Neural cell (in vitro differentiated cells): ENCODE measurements at regions not wholly inside any gene's neighbourhood (a gene's known extent, or its start where the extent isn't known, plus 50 kb on each side); places are given as distances from the start of the nearest gene placed in this dataset.

ENCODE experiments used
- H2AFZ ChIP-seq: fragments of 200-600, 300-800 bp; sonication (generic), shearing (Covaris generic); 2 replicates; pipeline ENCODE4 v1.6.0; 2014; ENCODE audit warnings: low read depth, mild to moderate bottlenecking, antibody characterized with exemption, low read length, moderate library complexity
- H3F3A ChIP-seq: fragments of 200-600 bp; shearing (Covaris generic); 2 replicates; pipeline ENCODE4 v1.6.1; 2016; ENCODE audit warnings: mild to moderate bottlenecking, moderate library complexity, mixed read lengths, antibody characterized with exemption, low read length; ENCODE audit not compliant: insufficient read depth, poor library complexity, severe bottlenecking
- H3K27ac ChIP-seq: fragments of 200-600, 300-800 bp; sonication (generic), shearing (Covaris generic); 2 replicates; pipeline ENCODE4 v1.5.1; 2014; ENCODE audit warnings: mild to moderate bottlenecking, low read length, moderate library complexity
- H3K27me3 ChIP-seq: fragments of 300-800, 200-600 bp; sonication (generic), shearing (Covaris generic); 2 replicates; pipeline ENCODE4 v1.6.0; 2014; ENCODE audit warnings: mild to moderate bottlenecking, low read depth, low read length, moderate library complexity; ENCODE audit not compliant: insufficient read depth
- H3K36me3 ChIP-seq: fragments of 300-800, 200-600 bp; sonication (generic), shearing (Covaris generic); 2 replicates; pipeline ENCODE4 v1.5.1; 2014; ENCODE audit warnings: mild to moderate bottlenecking, antibody characterized with exemption, low read length, moderate library complexity; ENCODE audit not compliant: insufficient read depth
- H3K4me2 ChIP-seq: fragments of 300-800, 200-600 bp; sonication (generic), shearing (Covaris generic); 2 replicates; pipeline ENCODE4 v1.6.0; 2014; ENCODE audit warnings: mild to moderate bottlenecking, low read length
- H3K4me3 ChIP-seq: fragments of 300-800, 200-600 bp; sonication (generic), shearing (Covaris generic); 2 replicates; pipeline ENCODE4 v1.5.1; 2014; ENCODE audit warnings: mild to moderate bottlenecking, low read length, moderate library complexity
- H3K79me2 ChIP-seq: fragments of 200-600 bp; shearing (Covaris generic); replicated peaks from 2 replicates; pipeline ENCODE4 v1.6.0; 2014; ENCODE audit warnings: mild to moderate bottlenecking, low read length, moderate library complexity; ENCODE audit not compliant: insufficient read depth
- H3K9ac ChIP-seq: fragments of 300-800, 200-600 bp; sonication (generic), shearing (Covaris generic); 2 replicates; pipeline ENCODE4 v1.6.1; 2016; ENCODE audit warnings: mild to moderate bottlenecking, low read length, mixed read lengths
- H3K9me2 ChIP-seq: fragments of 200-600 bp; shearing (Covaris generic); 2 replicates; pipeline ENCODE4 v1.6.1; 2016; ENCODE audit warnings: mild to moderate bottlenecking, low read length, mixed read lengths; ENCODE audit not compliant: insufficient read depth
- H3K9me3 ChIP-seq: fragments of 200-600, 300-800 bp; sonication (generic), shearing (Covaris generic); 2 replicates; pipeline ENCODE4 v1.6.1; 2016; ENCODE audit warnings: mild to moderate bottlenecking, mixed run types, low read length, moderate library complexity, mixed read lengths
- H4K20me1 ChIP-seq: fragments of 200-600 bp; shearing (Covaris generic); 2 replicates; pipeline ENCODE4 v1.6.1; 2016; ENCODE audit warnings: mild to moderate bottlenecking, mixed run types; ENCODE audit not compliant: insufficient read depth
- EP300 ChIP-seq: fragments of 450-650 bp; conservative IDR thresholded peaks from 2 replicates; pipeline ENCODE4 v1.6.1; 2014; ENCODE audit warnings: antibody characterized with exemption, mild to moderate bottlenecking, moderate library complexity; ENCODE audit not compliant: poor library complexity, severe bottlenecking
- EZH2 ChIP-seq: fragments of 200-600, 300-800 bp; shearing (Covaris generic), sonication (generic); IDR thresholded peaks from 2 replicates; pipeline ENCODE4 v1.6.1; 2014; ENCODE audit warnings: antibody characterized with exemption, low read length, borderline replicate concordance, mild to moderate bottlenecking; ENCODE audit not compliant: insufficient read depth, poor library complexity, severe bottlenecking
- MXI1 ChIP-seq: fragments of 450-650 bp; conservative IDR thresholded peaks from 2 replicates; pipeline ENCODE4 v1.6.1; 2014; ENCODE audit warnings: antibody characterized with exemption, mild to moderate bottlenecking; ENCODE audit not compliant: poor library complexity, severe bottlenecking
- POLR2AphosphoS5 ChIP-seq: IDR thresholded peaks from 2 replicates; pipeline ENCODE4 v1.6.1; 2012
- RAD21 ChIP-seq: fragments of 450-650 bp; conservative IDR thresholded peaks from 2 replicates; pipeline ENCODE4 v1.6.1; 2014; ENCODE audit warnings: antibody characterized with exemption, mild to moderate bottlenecking, moderate library complexity
- REST ChIP-seq: IDR thresholded peaks from 2 replicates; pipeline ENCODE4 v1.6.1; 2012; ENCODE audit warnings: borderline replicate concordance
- SMC3 ChIP-seq: fragments of 450-650 bp; conservative IDR thresholded peaks from 2 replicates; pipeline ENCODE4 v1.6.1; 2014; ENCODE audit warnings: antibody characterized with exemption, mild to moderate bottlenecking, moderate library complexity; ENCODE audit not compliant: poor library complexity
- TF ChIP-seq, protein P1 (sequence below): fragments of 450-650 bp; IDR thresholded peaks from 2 replicates; pipeline ENCODE4 v1.5.1; 2014; ENCODE audit warnings: antibody characterized with exemption, mild to moderate bottlenecking, moderate library complexity; ENCODE audit not compliant: poor library complexity, severe bottlenecking

DNA sequence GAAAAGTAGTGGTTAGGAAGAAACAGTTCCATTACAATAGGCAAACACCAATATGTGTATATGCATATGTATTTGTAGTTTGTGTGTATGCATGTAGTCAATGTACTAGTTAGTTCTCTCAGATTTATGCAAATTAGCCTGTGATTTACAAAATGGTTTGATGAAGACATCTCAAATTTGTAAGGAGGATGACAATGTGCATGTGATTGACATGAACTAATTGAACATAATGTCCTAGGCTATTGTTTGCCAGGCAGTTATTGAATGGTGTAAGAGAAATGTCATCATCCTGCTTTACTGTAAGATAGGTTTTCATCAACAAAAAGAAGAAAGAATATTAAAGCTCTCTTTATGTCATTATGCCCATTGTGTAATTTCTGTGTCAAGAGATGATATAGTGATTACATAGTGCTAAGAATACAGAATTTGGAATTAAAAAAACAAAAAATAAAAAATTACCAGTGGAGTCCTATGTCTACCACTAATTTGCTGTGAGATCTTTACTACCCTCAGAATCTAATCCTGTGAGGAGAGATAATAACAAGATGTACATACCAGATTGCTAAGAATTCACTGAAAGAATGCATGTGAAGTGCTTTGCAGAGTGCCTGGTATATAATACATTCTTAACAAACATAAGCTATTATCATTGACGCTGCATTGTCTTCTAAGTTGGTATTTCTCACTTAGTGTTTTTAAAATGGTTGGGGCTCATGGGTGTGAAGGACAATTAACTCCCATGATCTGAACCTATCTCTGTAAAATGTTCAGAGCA, 258.0 kb downstream of the CPS1 start:
- no peak overlapping the region for H3K9ac ChIP-seq
- no peaks in the 10 kb centered on the region for H3K79me2 ChIP-seq
- H3F3A ChIP-seq = no peaks in the 10 kb centered on the region
- no peaks in the 10 kb centered on the region for H3K9me3 ChIP-seq
- no peaks in the 10 kb centered on the region for H3K36me3 ChIP-seq
- H3K9me2 ChIP-seq = no peaks in the 10 kb centered on the region
- no peak overlapping the region for H3K27ac ChIP-seq
- peak; percentile 10 for TF ChIP-seq POLR2AphosphoS5
- no peak for TF ChIP-seq EZH2
- no peak for TF ChIP-seq MXI1
- TF ChIP-seq, protein P1, sequence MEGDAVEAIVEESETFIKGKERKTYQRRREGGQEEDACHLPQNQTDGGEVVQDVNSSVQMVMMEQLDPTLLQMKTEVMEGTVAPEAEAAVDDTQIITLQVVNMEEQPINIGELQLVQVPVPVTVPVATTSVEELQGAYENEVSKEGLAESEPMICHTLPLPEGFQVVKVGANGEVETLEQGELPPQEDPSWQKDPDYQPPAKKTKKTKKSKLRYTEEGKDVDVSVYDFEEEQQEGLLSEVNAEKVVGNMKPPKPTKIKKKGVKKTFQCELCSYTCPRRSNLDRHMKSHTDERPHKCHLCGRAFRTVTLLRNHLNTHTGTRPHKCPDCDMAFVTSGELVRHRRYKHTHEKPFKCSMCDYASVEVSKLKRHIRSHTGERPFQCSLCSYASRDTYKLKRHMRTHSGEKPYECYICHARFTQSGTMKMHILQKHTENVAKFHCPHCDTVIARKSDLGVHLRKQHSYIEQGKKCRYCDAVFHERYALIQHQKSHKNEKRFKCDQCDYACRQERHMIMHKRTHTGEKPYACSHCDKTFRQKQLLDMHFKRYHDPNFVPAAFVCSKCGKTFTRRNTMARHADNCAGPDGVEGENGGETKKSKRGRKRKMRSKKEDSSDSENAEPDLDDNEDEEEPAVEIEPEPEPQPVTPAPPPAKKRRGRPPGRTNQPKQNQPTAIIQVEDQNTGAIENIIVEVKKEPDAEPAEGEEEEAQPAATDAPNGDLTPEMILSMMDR = no peak
- TF ChIP-seq EP300 = peak; percentile 52
- H3K4me3 ChIP-seq = no peak overlapping the region
- H3K4me2 ChIP-seq = no peak overlapping the region
- no peaks in the 10 kb centered on the region for H4K20me1 ChIP-seq
- H2AFZ ChIP-seq = no peak overlapping the region
- no peaks in the 10 kb centered on the region for H3K27me3 ChIP-seq

- Histone ChIP-seq H3K4me3 (no peak overlapping the region), H3K27me3 (no peaks in the 10 kb centered on the region), H3K4me2 (no peak overlapping the region), H3K36me3 (no peaks in the 10 kb centered on the region), H3K9ac (no peak overlapping the region), H2AFZ (no peak overlapping the region), H3K79me2 (no peaks in the 10 kb centered on the region), H4K20me1 (no peaks in the 10 kb centered on the region), H3K27ac (no peak overlapping the region), H3K9me2 (no peaks in the 10 kb centered on the region), H3K9me3 (no peaks in the 10 kb centered on the region), H3F3A (no peaks in the 10 kb centered on the region)
- TF ChIP-seq MXI1 (no peak), REST (no peak), POLR2AphosphoS5 (no peak), SMC3 (no peak), EZH2 (no peak), RAD21 (no peak), EP300 (no peak)
- TF ChIP-seq, protein P1 = no peak
These were observed 260.4 kb downstream of the CPS1 start for GRCh38 chr2:210816769-210817168.
